ENCODE measurements at regions not wholly inside any gene's neighbourhood (a gene's known extent, or its start where the extent isn't known, plus 50 kb on each side); places are given as distances from the start of the nearest gene placed in this dataset.
"Not testable (repeated sequence)": the region's sequence is repeated elsewhere in the genome, so short reads cannot be mapped to it uniquely, and the experiment has no call there.

DNA sequence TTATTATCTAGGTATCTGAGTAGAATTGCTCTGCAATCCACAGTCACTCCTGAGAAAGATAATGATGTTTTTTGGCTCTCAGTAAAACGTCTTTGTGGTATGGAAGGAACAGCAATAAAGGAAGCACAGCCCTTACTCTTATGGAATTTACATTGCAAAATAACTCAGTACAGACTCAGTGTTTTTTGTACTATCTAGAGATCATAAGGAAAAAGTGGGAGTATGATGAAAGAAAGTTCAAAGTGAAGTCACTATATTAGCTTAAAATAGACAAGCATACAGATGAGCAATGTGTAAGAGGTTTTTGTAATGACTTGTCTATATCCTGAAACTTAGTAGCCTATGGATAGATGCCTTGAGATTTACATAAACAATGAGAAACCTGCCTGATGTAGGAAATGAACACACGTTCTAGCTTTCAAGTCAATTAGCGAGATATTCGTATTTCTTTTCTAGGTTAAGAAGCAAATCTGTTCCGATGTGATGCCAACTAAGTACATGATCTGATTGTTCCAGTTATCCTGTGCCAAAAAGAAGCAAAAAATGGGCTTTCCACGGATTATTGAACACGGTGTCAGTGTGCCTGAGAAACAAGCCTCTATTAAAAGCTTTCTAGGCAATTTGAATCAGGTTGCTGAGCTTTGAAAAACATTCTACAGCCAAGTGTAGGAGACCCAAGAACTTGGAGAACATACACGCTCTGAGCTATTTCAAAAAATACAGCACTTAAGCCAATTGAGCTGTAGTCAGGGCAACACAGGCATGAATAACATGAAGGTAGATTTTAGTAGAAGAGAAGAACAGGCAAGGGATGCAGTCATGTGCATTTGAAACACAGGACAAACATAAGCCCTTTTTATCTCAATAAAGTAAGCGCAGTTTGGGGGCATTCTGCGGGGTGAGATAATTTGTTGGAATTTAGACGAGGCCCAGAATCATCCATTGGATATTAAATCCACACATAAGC, 86.3 kb upstream of the TAF11L2 start:
- no peaks in the 10 kb centered on the region for H3K9me3 ChIP-seq (ENCODE audit: control insufficient read depth in 2 of 2, low read length in 2 of 2)
- H3K4me1 ChIP-seq (ENCODE audit: control insufficient read depth in 2 of 2, insufficient read depth in 2 of 2, low read length in 2 of 2): no peaks in the 10 kb centered on the region
- H3K27ac ChIP-seq (ENCODE audit: low read depth in 2 of 2, low read length in 2 of 2): no peak overlapping the region
- H3K36me3 ChIP-seq (ENCODE audit: control insufficient read depth in 2 of 2, insufficient read depth in 2 of 2, low read length in 2 of 2): no peaks in the 10 kb centered on the region
- H3K4me3 ChIP-seq (ENCODE audit: low read length in 2 of 2): no peak overlapping the region
- H3K27me3 ChIP-seq (ENCODE audit: control insufficient read depth in 2 of 2, insufficient read depth in 2 of 2, low read length in 2 of 2): no peaks in the 10 kb centered on the region
- no peak overlapping the region for H3K9ac ChIP-seq (ENCODE audit: low read depth in 1 of 2, low read length in 2 of 2)

DNA sequence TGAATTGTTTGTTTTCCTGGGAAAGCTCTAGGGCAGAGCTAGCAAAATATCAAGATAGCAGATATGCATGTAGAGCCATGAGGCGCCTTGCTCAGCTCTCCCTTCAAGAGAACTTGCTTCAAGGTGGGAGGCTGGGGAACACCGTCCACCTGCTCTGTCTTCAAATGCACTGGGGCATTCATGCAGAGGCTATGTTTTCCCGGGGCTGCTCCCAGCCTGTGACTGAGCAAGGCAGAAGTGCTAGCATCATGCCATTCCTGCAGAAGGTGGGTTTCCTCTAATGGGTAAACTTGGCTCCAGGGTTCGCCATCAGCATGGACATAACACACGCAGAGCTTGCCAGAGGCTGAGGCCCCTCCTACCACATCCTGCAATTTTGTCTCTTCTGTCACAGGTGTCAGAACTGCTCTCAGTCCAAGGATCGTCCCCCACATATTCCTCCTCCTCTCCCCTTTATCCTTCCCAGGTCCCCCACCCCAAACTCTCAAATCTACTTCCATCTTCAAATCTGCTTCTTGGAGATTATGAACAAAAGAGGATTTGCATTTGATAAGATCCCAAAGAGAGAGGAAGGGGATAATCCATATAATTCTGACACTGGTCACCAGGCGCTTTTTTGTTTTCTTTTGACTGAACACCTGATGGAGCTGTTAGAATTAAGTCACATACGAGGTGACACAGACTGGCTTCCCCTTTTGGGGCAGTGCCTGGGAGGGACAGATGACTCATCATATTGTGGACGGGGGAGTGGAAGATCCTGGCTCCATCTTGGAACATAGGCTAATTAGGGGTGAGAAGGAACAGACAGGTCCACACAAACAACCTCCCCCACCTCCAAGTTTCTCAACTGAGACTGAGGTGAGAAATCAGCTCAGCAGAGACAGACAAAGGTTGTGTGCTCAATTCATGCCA, 85.0 kb upstream of the TAF11L2 start:
- Histone ChIP-seq H3K27me3 (ENCODE audit: control insufficient read depth in 2 of 2, insufficient read depth in 2 of 2, low read length in 2 of 2) (no peaks in the 10 kb centered on the region), H3K9ac (ENCODE audit: low read depth in 1 of 2, low read length in 2 of 2) (no peak overlapping the region), H3K36me3 (ENCODE audit: control insufficient read depth in 2 of 2, insufficient read depth in 2 of 2, low read length in 2 of 2) (no peaks in the 10 kb centered on the region), H3K4me1 (ENCODE audit: control insufficient read depth in 2 of 2, insufficient read depth in 2 of 2, low read length in 2 of 2) (no peaks in the 10 kb centered on the region), H3K4me3 (ENCODE audit: low read length in 2 of 2) (no peak overlapping the region), H3K27ac (ENCODE audit: low read depth in 2 of 2, low read length in 2 of 2) (no peak overlapping the region), H3K9me3 (ENCODE audit: control insufficient read depth in 2 of 2, low read length in 2 of 2) (no peaks in the 10 kb centered on the region)

DNA sequence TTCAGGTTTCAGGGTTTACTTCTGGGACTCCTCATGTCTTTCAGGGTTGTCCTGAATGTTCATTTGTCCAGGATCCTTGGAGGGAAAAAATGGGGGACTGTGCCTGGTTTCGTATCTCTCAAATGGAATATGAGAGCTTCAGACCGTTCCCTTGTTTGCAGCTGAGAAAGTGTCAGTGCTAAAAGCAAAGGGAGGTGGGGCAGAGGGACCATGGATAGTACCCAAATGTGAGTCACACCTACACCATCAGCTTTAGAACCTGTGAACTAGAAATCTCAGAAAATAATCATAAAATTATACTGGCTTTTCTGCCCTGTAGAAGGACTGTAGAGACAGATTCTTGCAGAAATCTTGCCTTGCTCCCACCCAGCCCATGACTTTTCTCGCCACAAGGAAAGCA, 84.3 kb upstream of the TAF11L2 start:
- Histone ChIP-seq H3K27me3 (ENCODE audit: control insufficient read depth in 2 of 2, insufficient read depth in 2 of 2, low read length in 2 of 2) (no peaks in the 10 kb centered on the region), H3K9ac (ENCODE audit: low read depth in 1 of 2, low read length in 2 of 2) (no peak overlapping the region), H3K9me3 (ENCODE audit: control insufficient read depth in 2 of 2, low read length in 2 of 2) (no peaks in the 10 kb centered on the region), H3K36me3 (ENCODE audit: control insufficient read depth in 2 of 2, insufficient read depth in 2 of 2, low read length in 2 of 2) (no peaks in the 10 kb centered on the region), H3K4me1 (ENCODE audit: control insufficient read depth in 2 of 2, insufficient read depth in 2 of 2, low read length in 2 of 2) (no peaks in the 10 kb centered on the region), H3K27ac (ENCODE audit: low read depth in 2 of 2, low read length in 2 of 2) (no peak overlapping the region), H3K4me3 (ENCODE audit: low read length in 2 of 2) (no peak overlapping the region)

DNA sequence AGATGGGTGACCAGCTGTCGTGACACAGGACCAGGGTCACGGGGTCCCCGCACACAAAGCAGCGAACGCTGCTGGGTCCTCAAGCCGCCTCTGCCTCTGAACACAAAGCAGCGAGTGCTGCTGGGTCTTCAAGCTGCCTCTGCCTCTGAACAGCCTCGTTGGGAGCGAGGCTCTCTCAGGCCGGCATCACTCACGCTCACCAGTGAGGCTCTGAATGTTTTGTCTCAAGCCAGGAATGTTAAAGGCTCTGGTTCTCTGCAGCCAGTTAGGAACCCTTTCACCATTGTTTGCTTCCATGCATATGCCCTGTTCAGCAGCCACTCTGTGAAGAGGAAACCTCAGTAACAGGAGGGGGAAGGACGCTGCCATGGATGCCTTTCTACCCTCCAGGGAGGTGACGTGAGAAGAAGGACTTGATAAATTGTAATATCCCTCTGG, 82.7 kb upstream of the TAF11L2 start:
- no peaks in the 10 kb centered on the region for H3K27me3 ChIP-seq (ENCODE audit: control insufficient read depth in 2 of 2, insufficient read depth in 2 of 2, low read length in 2 of 2)
- H3K4me1 ChIP-seq (ENCODE audit: control insufficient read depth in 2 of 2, insufficient read depth in 2 of 2, low read length in 2 of 2): no peaks in the 10 kb centered on the region
- no peak overlapping the region for H3K27ac ChIP-seq (ENCODE audit: low read depth in 2 of 2, low read length in 2 of 2)
- H3K4me3 ChIP-seq (ENCODE audit: low read length in 2 of 2): no peak overlapping the region
- no peak overlapping the region for H3K9ac ChIP-seq (ENCODE audit: low read depth in 1 of 2, low read length in 2 of 2)
- no peaks in the 10 kb centered on the region for H3K36me3 ChIP-seq (ENCODE audit: control insufficient read depth in 2 of 2, insufficient read depth in 2 of 2, low read length in 2 of 2)
- no peaks in the 10 kb centered on the region for H3K9me3 ChIP-seq (ENCODE audit: control insufficient read depth in 2 of 2, low read length in 2 of 2)

DNA sequence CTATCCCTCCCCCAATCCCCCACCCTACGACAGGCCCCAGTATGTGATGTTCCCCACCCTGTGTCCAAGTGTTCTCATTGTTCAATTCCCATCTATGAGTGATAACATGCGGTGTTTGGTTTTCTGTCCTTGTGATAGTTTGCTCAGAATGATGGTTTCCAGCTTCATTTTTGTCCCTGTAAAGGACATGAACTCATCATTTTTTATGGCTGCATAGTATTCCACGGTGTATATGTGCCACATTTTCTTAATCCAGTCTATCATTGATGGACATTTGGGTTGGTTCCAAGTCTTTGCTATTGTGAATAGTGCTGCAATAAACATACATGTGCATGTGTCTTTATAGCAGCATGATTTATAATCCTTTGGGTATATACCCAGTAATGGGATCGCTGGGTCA, 81.7 kb upstream of the TAF11L2 start:
- H3K36me3 ChIP-seq (ENCODE audit: control insufficient read depth in 2 of 2, insufficient read depth in 2 of 2, low read length in 2 of 2); H3K9ac ChIP-seq (ENCODE audit: low read depth in 1 of 2, low read length in 2 of 2); H3K4me3 ChIP-seq (ENCODE audit: low read length in 2 of 2); H3K4me1 ChIP-seq (ENCODE audit: control insufficient read depth in 2 of 2, insufficient read depth in 2 of 2, low read length in 2 of 2); H3K27me3 ChIP-seq (ENCODE audit: control insufficient read depth in 2 of 2, insufficient read depth in 2 of 2, low read length in 2 of 2); H3K9me3 ChIP-seq (ENCODE audit: control insufficient read depth in 2 of 2, low read length in 2 of 2); H3K27ac ChIP-seq (ENCODE audit: low read depth in 2 of 2, low read length in 2 of 2): not testable (repeated sequence)

DNA sequence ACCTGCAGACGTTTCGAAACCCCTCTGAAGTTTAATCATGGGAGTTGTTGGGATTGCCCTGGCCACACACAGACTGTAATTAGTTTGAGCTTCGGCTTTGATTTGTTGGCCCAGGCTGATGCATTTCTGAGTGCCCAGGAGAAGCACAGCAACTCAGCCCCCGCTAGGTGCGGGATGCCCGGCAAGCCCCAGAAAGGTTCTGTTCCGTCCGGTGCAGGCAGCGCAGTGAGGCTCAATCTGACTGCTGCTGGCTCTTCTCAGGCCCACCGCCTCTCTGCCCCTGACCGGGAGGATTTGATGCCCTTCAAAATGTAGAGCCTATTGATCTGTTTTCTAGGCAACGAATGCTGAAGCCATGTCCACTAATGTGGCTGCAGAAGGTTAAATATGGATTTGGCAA, 73.4 kb upstream of the TAF11L2 start:
- Histone ChIP-seq H3K4me1 (ENCODE audit: control insufficient read depth in 2 of 2, insufficient read depth in 2 of 2, low read length in 2 of 2) (no peaks in the 10 kb centered on the region), H3K4me3 (ENCODE audit: low read length in 2 of 2) (no peak overlapping the region), H3K36me3 (ENCODE audit: control insufficient read depth in 2 of 2, insufficient read depth in 2 of 2, low read length in 2 of 2) (no peaks in the 10 kb centered on the region), H3K9ac (ENCODE audit: low read depth in 1 of 2, low read length in 2 of 2) (no peak overlapping the region), H3K9me3 (ENCODE audit: control insufficient read depth in 2 of 2, low read length in 2 of 2) (no peaks in the 10 kb centered on the region), H3K27me3 (ENCODE audit: control insufficient read depth in 2 of 2, insufficient read depth in 2 of 2, low read length in 2 of 2) (no peaks in the 10 kb centered on the region), H3K27ac (ENCODE audit: low read depth in 2 of 2, low read length in 2 of 2) (no peak overlapping the region)

DNA sequence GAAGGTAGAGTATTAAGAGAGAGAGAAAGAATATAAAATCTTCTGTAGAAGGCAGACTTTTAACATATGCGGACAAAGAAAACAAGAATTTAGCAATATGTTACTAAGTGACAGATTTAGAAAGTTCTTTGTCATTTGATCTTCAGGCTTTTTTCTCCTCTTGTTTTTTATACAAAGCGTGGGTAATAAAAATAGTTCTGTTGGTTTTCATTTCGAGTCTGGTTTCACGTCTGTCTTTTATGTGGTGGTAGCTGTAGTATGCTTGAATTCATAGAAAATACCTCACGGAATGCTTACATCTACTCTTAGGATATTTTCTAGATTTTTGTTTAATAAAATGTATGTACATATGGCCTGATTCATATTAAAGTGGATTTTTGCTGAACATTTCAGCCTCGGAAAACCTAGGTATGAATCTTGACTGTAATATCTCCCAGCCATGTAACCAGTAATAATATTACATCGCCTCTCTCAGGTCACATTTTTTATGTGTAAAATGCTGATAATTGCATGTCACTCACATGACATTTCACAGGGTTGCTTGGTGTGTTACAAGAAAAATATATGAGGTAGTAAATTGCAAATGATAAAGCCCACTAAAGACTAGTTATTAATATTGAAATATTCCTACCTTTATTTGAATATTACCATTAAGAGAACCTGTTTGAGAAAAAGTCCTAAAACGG, 72.5 kb upstream of the TAF11L2 start:
- H3K27me3 ChIP-seq (ENCODE audit: control insufficient read depth in 2 of 2, insufficient read depth in 2 of 2, low read length in 2 of 2): no peaks in the 10 kb centered on the region
- no peaks in the 10 kb centered on the region for H3K36me3 ChIP-seq (ENCODE audit: control insufficient read depth in 2 of 2, insufficient read depth in 2 of 2, low read length in 2 of 2)
- H3K4me3 ChIP-seq (ENCODE audit: low read length in 2 of 2): no peak overlapping the region
- H3K9me3 ChIP-seq (ENCODE audit: control insufficient read depth in 2 of 2, low read length in 2 of 2): no peaks in the 10 kb centered on the region
- H3K9ac ChIP-seq (ENCODE audit: low read depth in 1 of 2, low read length in 2 of 2): no peak overlapping the region
- H3K4me1 ChIP-seq (ENCODE audit: control insufficient read depth in 2 of 2, insufficient read depth in 2 of 2, low read length in 2 of 2): no peaks in the 10 kb centered on the region
- H3K27ac ChIP-seq (ENCODE audit: low read depth in 2 of 2, low read length in 2 of 2): no peak overlapping the region

DNA sequence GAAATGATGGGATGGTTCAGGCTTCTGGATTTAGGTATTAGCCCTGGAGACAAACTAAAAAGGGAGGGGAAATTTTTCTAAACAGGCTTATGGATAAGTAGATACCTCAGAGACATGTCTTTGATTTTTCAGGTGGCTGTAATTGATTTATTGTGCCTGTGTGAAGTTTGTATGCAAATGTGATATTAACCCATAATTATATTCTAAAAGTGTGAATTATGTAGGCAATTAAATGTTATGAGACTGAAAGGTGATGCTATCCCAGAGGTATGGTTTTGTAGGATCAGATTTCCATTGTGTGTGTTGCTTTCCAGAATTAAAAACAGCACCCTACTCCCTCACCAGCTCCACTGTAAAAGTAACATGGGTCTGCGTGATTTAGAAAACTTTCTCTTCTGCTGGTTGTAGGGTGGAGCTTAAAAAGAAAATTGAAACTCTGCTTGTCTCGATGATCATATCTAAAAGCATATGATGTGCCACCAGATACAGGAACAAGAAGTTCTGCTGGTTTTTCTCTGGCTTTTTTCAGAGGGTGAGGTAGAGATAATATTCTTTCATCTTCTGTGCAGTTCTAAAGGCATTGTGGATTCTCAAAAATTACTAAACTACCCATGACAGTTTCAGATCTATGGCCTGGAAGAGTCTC, 71.8 kb upstream of the TAF11L2 start:
- H3K4me3 ChIP-seq (ENCODE audit: low read length in 2 of 2): no peak overlapping the region
- no peaks in the 10 kb centered on the region for H3K9me3 ChIP-seq (ENCODE audit: control insufficient read depth in 2 of 2, low read length in 2 of 2)
- no peaks in the 10 kb centered on the region for H3K36me3 ChIP-seq (ENCODE audit: control insufficient read depth in 2 of 2, insufficient read depth in 2 of 2, low read length in 2 of 2)

DNA sequence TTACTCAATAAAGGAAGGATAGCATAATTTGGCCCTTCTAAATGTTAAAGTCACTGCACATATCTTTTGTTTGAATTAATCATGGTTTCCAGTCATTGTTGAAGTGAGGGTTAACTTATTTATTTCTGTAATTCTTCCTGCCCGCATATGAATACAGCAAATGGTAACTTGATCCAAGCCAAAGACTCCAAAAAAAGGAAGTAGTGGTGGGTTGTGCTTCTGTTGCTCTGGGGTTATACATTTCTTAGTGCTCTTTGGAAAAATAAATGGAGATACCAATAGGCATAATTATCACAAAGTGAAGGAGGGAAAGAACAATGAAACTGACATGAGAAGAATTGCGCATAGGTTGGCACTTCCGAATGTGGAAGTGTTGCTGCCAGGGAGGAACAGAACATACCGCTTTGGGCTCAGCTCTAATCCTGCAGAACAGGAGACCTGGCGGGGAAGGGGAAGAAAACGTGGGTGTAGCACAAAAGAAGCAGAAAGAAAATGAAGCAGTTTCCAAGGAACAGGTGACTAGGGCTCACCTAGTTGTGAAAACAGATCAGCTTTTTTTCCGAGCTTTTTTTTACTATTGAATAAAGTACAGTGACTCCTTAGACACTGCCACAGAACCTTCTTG, 69.7 kb upstream of the TAF11L2 start:
- H3K4me1 ChIP-seq (ENCODE audit: control insufficient read depth in 2 of 2, insufficient read depth in 2 of 2, low read length in 2 of 2): no peaks in the 10 kb centered on the region
- no peaks in the 10 kb centered on the region for H3K27me3 ChIP-seq (ENCODE audit: control insufficient read depth in 2 of 2, insufficient read depth in 2 of 2, low read length in 2 of 2)
- no peaks in the 10 kb centered on the region for H3K36me3 ChIP-seq (ENCODE audit: control insufficient read depth in 2 of 2, insufficient read depth in 2 of 2, low read length in 2 of 2)
- H3K9ac ChIP-seq (ENCODE audit: low read depth in 1 of 2, low read length in 2 of 2): no peak overlapping the region
- H3K27ac ChIP-seq (ENCODE audit: low read depth in 2 of 2, low read length in 2 of 2): no peak overlapping the region
- H3K9me3 ChIP-seq (ENCODE audit: control insufficient read depth in 2 of 2, low read length in 2 of 2): no peaks in the 10 kb centered on the region
- H3K4me3 ChIP-seq (ENCODE audit: low read length in 2 of 2): no peak overlapping the region

More for the DNA sequence above, 71.8 kb upstream of the TAF11L2 start:
- Histone ChIP-seq H3K27ac (ENCODE audit: low read depth in 2 of 2, low read length in 2 of 2) (no peak overlapping the region), H3K4me1 (ENCODE audit: control insufficient read depth in 2 of 2, insufficient read depth in 2 of 2, low read length in 2 of 2) (no peaks in the 10 kb centered on the region), H3K9ac (ENCODE audit: low read depth in 1 of 2, low read length in 2 of 2) (no peak overlapping the region), H3K27me3 (ENCODE audit: control insufficient read depth in 2 of 2, insufficient read depth in 2 of 2, low read length in 2 of 2) (no peaks in the 10 kb centered on the region)
